ENCODE measurements at regions not wholly inside any gene's neighbourhood (a gene's known extent, or its start where the extent isn't known, plus 50 kb on each side); places are given as distances from the start of the nearest gene placed in this dataset.

DNA sequence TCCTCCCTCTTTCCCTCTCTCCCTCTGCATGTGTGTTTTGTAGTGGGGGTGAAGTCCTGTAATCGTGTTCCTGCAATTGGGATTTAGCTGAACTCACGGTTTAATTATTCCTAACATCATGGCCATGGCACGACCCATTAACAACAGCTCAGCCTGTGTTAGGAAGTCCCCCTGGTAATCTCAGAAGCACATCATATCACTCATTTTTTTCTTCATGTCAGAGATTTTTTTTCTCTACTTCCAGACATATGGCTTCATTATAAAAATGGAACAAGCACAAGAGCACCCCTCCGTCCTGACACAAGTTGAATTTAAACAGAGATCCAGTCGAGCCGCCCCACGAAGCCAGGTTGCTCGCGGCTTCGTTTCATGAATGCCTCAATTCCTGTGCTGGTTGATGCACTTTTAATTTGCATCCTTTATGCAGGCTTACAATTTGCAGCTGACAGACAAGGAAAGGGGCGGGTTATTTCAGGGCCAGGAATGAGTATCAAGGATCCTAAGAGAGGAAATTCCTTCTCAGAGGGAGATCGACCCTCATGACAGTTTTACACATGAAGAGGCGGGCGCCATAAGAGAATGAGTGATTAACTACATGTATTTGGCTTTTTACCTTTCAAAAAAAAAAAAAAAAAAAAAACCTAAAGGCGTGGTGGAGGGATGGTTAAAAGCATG, 192.9 kb downstream of the MAF start (continued):
- TF ChIP-seq, protein P1, sequence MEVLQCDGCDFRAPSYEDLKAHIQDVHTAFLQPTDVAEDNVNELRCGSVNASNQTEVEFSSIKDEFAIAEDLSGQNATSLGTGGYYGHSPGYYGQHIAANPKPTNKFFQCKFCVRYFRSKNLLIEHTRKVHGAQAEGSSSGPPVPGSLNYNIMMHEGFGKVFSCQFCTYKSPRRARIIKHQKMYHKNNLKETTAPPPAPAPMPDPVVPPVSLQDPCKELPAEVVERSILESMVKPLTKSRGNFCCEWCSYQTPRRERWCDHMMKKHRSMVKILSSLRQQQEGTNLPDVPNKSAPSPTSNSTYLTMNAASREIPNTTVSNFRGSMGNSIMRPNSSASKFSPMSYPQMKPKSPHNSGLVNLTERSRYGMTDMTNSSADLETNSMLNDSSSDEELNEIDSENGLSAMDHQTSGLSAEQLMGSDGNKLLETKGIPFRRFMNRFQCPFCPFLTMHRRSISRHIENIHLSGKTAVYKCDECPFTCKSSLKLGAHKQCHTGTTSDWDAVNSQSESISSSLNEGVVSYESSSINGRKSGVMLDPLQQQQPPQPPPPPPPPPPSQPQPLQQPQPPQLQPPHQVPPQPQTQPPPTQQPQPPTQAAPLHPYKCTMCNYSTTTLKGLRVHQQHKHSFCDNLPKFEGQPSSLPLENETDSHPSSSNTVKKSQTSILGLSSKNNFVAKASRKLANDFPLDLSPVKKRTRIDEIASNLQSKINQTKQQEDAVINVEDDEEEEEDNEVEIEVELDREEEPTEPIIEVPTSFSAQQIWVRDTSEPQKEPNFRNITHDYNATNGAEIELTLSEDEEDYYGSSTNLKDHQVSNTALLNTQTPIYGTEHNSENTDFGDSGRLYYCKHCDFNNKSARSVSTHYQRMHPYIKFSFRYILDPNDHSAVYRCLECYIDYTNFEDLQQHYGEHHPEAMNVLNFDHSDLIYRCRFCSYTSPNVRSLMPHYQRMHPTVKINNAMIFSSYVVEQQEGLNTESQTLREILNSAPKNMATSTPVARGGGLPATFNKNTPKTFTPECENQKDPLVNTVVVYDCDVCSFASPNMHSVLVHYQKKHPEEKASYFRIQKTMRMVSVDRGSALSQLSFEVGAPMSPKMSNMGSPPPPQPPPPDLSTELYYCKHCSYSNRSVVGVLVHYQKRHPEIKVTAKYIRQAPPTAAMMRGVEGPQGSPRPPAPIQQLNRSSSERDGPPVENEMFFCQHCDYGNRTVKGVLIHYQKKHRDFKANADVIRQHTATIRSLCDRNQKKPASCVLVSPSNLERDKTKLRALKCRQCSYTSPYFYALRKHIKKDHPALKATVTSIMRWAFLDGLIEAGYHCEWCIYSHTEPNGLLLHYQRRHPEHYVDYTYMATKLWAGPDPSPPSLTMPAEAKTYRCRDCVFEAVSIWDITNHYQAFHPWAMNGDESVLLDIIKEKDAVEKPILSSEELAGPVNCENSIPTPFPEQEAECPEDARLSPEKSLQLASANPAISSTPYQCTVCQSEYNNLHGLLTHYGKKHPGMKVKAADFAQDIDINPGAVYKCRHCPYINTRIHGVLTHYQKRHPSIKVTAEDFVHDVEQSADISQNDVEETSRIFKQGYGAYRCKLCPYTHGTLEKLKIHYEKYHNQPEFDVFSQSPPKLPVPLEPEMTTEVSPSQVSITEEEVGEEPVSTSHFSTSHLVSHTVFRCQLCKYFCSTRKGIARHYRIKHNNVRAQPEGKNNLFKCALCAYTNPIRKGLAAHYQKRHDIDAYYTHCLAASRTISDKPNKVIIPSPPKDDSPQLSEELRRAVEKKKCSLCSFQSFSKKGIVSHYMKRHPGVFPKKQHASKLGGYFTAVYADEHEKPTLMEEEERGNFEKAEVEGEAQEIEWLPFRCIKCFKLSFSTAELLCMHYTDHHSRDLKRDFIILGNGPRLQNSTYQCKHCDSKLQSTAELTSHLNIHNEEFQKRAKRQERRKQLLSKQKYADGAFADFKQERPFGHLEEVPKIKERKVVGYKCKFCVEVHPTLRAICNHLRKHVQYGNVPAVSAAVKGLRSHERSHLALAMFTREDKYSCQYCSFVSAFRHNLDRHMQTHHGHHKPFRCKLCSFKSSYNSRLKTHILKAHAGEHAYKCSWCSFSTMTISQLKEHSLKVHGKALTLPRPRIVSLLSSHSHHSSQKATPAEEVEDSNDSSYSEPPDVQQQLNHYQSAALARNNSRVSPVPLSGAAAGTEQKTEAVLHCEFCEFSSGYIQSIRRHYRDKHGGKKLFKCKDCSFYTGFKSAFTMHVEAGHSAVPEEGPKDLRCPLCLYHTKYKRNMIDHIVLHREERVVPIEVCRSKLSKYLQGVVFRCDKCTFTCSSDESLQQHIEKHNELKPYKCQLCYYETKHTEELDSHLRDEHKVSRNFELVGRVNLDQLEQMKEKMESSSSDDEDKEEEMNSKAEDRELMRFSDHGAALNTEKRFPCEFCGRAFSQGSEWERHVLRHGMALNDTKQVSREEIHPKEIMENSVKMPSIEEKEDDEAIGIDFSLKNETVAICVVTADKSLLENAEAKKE (CRISPR knock-in tag; IDR thresholded peaks at IDR 0.05) = no peak
- TF ChIP-seq POLR2AphosphoS5 (IDR thresholded peaks at IDR 0.05; ENCODE audit: low read depth) (no peak), NANOG (IDR thresholded peaks at IDR 0.05; ENCODE audit: borderline replicate concordance) (no peak), EZH2phosphoT487 (IDR thresholded peaks at IDR 0.05; ENCODE audit: unreplicated experiment) (no peak), JUNB (IDR thresholded peaks at IDR 0.05; ENCODE audit: unreplicated experiment) (no peak), ZNF114 (CRISPR knock-in tag; IDR thresholded peaks at IDR 0.05) (no peak), EZH2 (IDR thresholded peaks at IDR 0.05; ENCODE audit: low read depth, unreplicated experiment) (no peak), ZNF331 (CRISPR knock-in tag; IDR thresholded peaks at IDR 0.05; ENCODE audit: low read depth) (no peak), STAT1 (IDR thresholded peaks at IDR 0.05; ENCODE audit: unreplicated experiment) (no peak)

DNA sequence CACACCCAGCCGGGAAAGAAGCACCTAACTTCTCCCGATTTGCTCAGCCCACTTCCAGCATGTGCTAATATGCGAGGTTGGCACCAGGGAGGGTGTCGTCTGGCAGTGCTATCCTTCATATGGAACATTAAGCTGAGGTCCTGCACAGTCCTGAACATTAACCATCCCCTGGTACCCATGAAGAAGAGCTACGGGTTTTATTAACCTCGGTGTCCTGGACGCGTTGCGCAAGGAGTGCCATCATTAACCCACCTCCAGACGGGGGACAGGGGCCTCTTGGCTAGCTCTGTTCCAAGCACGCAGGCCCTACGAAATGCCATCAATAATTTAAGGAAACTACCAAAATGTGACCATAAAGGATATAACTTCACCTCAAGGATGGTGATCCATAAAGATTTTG, 193.5 kb downstream of the MAF start:
- no peaks in the 10 kb centered on the region; the same call in 2 of the 3 replicates for H3K36me3 Mint-ChIP-seq (ENCODE audit: low read depth)
- no peak overlapping the region for H3K4me2 ChIP-seq
- H3K27me3 ChIP-seq (ENCODE audit: insufficient read depth) = no peaks in the 10 kb centered on the region
- H3K9me3 Mint-ChIP-seq = peaks cover 6% of the 10 kb centered on the region; the same call in 2 of the 3 replicates
- ATAC-seq (no peak), DNase-seq (ENCODE audit: low spot score) (no peak)
- no peak overlapping the region for H3K4me3 Mint-ChIP-seq
- peaks cover 8% of the 10 kb centered on the region for H3K9me2 ChIP-seq (ENCODE audit: insufficient read depth)
- peaks cover 19% of the 10 kb centered on the region for H3K4me1 Mint-ChIP-seq
- H3K79me2 ChIP-seq (replicated peaks; ENCODE audit: insufficient read depth) = no peaks in the 10 kb centered on the region
- H2AFZ ChIP-seq = no peak overlapping the region
- no peaks in the 10 kb centered on the region for H3K36me3 ChIP-seq (ENCODE audit: insufficient read depth)
- peaks cover 13% of the 10 kb centered on the region for H3K4me1 ChIP-seq (ENCODE audit: insufficient read depth)
- peaks cover 7% of the 10 kb centered on the region for H3K27me3 Mint-ChIP-seq (ENCODE audit: insufficient read depth, low read depth, poor library complexity)
- TF ChIP-seq, protein P2, sequence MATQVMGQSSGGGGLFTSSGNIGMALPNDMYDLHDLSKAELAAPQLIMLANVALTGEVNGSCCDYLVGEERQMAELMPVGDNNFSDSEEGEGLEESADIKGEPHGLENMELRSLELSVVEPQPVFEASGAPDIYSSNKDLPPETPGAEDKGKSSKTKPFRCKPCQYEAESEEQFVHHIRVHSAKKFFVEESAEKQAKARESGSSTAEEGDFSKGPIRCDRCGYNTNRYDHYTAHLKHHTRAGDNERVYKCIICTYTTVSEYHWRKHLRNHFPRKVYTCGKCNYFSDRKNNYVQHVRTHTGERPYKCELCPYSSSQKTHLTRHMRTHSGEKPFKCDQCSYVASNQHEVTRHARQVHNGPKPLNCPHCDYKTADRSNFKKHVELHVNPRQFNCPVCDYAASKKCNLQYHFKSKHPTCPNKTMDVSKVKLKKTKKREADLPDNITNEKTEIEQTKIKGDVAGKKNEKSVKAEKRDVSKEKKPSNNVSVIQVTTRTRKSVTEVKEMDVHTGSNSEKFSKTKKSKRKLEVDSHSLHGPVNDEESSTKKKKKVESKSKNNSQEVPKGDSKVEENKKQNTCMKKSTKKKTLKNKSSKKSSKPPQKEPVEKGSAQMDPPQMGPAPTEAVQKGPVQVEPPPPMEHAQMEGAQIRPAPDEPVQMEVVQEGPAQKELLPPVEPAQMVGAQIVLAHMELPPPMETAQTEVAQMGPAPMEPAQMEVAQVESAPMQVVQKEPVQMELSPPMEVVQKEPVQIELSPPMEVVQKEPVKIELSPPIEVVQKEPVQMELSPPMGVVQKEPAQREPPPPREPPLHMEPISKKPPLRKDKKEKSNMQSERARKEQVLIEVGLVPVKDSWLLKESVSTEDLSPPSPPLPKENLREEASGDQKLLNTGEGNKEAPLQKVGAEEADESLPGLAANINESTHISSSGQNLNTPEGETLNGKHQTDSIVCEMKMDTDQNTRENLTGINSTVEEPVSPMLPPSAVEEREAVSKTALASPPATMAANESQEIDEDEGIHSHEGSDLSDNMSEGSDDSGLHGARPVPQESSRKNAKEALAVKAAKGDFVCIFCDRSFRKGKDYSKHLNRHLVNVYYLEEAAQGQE (IDR thresholded peaks at IDR 0.05; ENCODE audit: unreplicated experiment) = no peak
- TF ChIP-seq ZNF114 (CRISPR knock-in tag; IDR thresholded peaks at IDR 0.05) = no peak
- TF ChIP-seq STAT1 (IDR thresholded peaks at IDR 0.05; ENCODE audit: unreplicated experiment) = no peak
- no peak for TF ChIP-seq NANOG (IDR thresholded peaks at IDR 0.05; ENCODE audit: borderline replicate concordance)
- TF ChIP-seq, protein P3, sequence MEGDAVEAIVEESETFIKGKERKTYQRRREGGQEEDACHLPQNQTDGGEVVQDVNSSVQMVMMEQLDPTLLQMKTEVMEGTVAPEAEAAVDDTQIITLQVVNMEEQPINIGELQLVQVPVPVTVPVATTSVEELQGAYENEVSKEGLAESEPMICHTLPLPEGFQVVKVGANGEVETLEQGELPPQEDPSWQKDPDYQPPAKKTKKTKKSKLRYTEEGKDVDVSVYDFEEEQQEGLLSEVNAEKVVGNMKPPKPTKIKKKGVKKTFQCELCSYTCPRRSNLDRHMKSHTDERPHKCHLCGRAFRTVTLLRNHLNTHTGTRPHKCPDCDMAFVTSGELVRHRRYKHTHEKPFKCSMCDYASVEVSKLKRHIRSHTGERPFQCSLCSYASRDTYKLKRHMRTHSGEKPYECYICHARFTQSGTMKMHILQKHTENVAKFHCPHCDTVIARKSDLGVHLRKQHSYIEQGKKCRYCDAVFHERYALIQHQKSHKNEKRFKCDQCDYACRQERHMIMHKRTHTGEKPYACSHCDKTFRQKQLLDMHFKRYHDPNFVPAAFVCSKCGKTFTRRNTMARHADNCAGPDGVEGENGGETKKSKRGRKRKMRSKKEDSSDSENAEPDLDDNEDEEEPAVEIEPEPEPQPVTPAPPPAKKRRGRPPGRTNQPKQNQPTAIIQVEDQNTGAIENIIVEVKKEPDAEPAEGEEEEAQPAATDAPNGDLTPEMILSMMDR (conservative IDR thresholded peaks at IDR 0.05; ENCODE audit: low read depth in 2 of 2) = no peak
- no peak for TF ChIP-seq EZH2 (IDR thresholded peaks at IDR 0.05; ENCODE audit: low read depth, unreplicated experiment)
- no peaks in the 10 kb centered on the region for H3F3A ChIP-seq (replicated peaks; ENCODE audit: low read depth)
- no peak overlapping the region for H3K27ac Mint-ChIP-seq
- no peak overlapping the region for H3K27ac ChIP-seq (ENCODE audit: low read depth)
- no peaks in the 10 kb centered on the region for H4K20me1 ChIP-seq (replicated peaks; ENCODE audit: insufficient read depth)
- no peak overlapping the region for H3K4me3 ChIP-seq
